ENCODE measurements at regions not wholly inside any gene's neighbourhood (a gene's known extent, or its start where the extent isn't known, plus 50 kb on each side); places are given as distances from the start of the nearest gene placed in this dataset.

GRCh38 chr3:98657457-98657856, 64.0 kb upstream of the CPOX start:
- H4K91ac ChIP-seq (ENCODE audit: insufficient read depth, low read depth, low read length), result no peak overlapping the region
- no peak overlapping the region for H3K4me2 ChIP-seq (ENCODE audit: low read depth, low read length)
- peaks cover 15% of the 10 kb centered on the region for H3K27me3 ChIP-seq (ENCODE audit: control insufficient read depth, insufficient read depth, low read length)
- H4K8ac ChIP-seq (ENCODE audit: low read depth in 2 of 2, low read length in 2 of 2), result no peak overlapping the region
- H2BK120ac ChIP-seq (ENCODE audit: low read depth, low read length), result no peak overlapping the region
- intact Hi-C loops (cut with micrococcal nuclease), result no loop called here
- H2BK15ac ChIP-seq (ENCODE audit: low read depth, low read length), result no peak overlapping the region
- POLR2A ChIA-PET (ENCODE audit: unreplicated experiment), result no interaction called here
- H3K4me1 ChIP-seq (ENCODE audit: control insufficient read depth, insufficient read depth, low read length), result no peaks in the 10 kb centered on the region
- no peak overlapping the region for H3K4me3 ChIP-seq (ENCODE audit: insufficient read depth, low read depth, low read length)
- H2AK9ac ChIP-seq (replicated peaks; ENCODE audit: low read depth, low read length, poor library complexity), result no peak overlapping the region
- in situ Hi-C loops (cut with MboI; ENCODE audit: low sequenced_read_pairs), result no loop called here
- no peak overlapping the region for H2BK20ac ChIP-seq (ENCODE audit: low read depth, low read length)
- CTCF ChIA-PET, result interaction anchor here (1.0 kb wide), 1 partner anchor 9 kb away, joined by 3 read pairs; no protein-coding TSS in a partner anchor
- H3K36me3 ChIP-seq (ENCODE audit: control insufficient read depth, insufficient read depth, low read length), result no peaks in the 10 kb centered on the region
- BruUV-seq (replicated peaks), result no TSS peak
- H4K5ac ChIP-seq (ENCODE audit: low read depth, low read length), result no peak overlapping the region
- H2AFZ ChIP-seq (replicated peaks; ENCODE audit: low read length, poor library complexity), result peak overlapping the region; percentile 23
- no peak overlapping the region for H3K18ac ChIP-seq (ENCODE audit: low read depth, low read length)
- H3K56ac ChIP-seq (ENCODE audit: extremely low read depth, insufficient read depth, low read length), result no peak overlapping the region
- H3K4ac ChIP-seq (ENCODE audit: low read depth, low read length), result no peak overlapping the region
- no peaks in the 10 kb centered on the region for H3K9me1 ChIP-seq (ENCODE audit: insufficient read depth, low read length)
- H2BK5ac ChIP-seq (ENCODE audit: low read depth, low read length, poor library complexity, severe bottlenecking), result no peak overlapping the region
- ATAC-seq (ENCODE audit: low read depth), result no peak
- TF ChIP-seq BHLHE40 (IDR thresholded peaks at IDR 0.05; ENCODE audit: low read depth, low read length), result no peak
- TF ChIP-seq, protein P1, sequence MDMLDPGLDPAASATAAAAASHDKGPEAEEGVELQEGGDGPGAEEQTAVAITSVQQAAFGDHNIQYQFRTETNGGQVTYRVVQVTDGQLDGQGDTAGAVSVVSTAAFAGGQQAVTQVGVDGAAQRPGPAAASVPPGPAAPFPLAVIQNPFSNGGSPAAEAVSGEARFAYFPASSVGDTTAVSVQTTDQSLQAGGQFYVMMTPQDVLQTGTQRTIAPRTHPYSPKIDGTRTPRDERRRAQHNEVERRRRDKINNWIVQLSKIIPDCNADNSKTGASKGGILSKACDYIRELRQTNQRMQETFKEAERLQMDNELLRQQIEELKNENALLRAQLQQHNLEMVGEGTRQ (IDR thresholded peaks at IDR 0.05; ENCODE audit: low read depth, low read length), result no peak
- TF ChIP-seq MAZ (IDR thresholded peaks at IDR 0.05; ENCODE audit: borderline replicate concordance, low read depth, low read length), result no peak
- no peak for TF ChIP-seq RCOR1 (IDR thresholded peaks at IDR 0.05; ENCODE audit: insufficient replicate concordance, low read length)
- no peak for TF ChIP-seq MAFK (IDR thresholded peaks at IDR 0.05; ENCODE audit: low read depth, low read length)
- TF ChIP-seq, protein P2, sequence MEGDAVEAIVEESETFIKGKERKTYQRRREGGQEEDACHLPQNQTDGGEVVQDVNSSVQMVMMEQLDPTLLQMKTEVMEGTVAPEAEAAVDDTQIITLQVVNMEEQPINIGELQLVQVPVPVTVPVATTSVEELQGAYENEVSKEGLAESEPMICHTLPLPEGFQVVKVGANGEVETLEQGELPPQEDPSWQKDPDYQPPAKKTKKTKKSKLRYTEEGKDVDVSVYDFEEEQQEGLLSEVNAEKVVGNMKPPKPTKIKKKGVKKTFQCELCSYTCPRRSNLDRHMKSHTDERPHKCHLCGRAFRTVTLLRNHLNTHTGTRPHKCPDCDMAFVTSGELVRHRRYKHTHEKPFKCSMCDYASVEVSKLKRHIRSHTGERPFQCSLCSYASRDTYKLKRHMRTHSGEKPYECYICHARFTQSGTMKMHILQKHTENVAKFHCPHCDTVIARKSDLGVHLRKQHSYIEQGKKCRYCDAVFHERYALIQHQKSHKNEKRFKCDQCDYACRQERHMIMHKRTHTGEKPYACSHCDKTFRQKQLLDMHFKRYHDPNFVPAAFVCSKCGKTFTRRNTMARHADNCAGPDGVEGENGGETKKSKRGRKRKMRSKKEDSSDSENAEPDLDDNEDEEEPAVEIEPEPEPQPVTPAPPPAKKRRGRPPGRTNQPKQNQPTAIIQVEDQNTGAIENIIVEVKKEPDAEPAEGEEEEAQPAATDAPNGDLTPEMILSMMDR (conservative IDR thresholded peaks at IDR 0.05; ENCODE audit: low read depth, low read length), result no peak
- TF ChIP-seq NFE2L2 (IDR thresholded peaks at IDR 0.05; ENCODE audit: low read depth, low read length), result no peak
- TF ChIP-seq SMC3 (IDR thresholded peaks at IDR 0.05; ENCODE audit: low read depth, low read length), result no peak
- no peak for TF ChIP-seq RAD21 (IDR thresholded peaks at IDR 0.05; ENCODE audit: low read length)
- TF ChIP-seq ELK1 (IDR thresholded peaks at IDR 0.05; ENCODE audit: borderline replicate concordance, low read depth, low read length), result no peak
- no peak for TF ChIP-seq POLR2A (IDR thresholded peaks at IDR 0.05; ENCODE audit: low read depth, low read length)
- no peak for TF ChIP-seq RFX5 (IDR thresholded peaks at IDR 0.05; ENCODE audit: low read depth, low read length)
- TF ChIP-seq CHD1 (IDR thresholded peaks at IDR 0.05; ENCODE audit: low read depth, low read length), result no peak
- TF ChIP-seq CEBPB (IDR thresholded peaks at IDR 0.05; ENCODE audit: low read depth, low read length), result no peak
- no peak for TF ChIP-seq FOS (IDR thresholded peaks at IDR 0.05; ENCODE audit: low read depth, low read length)
- H3K79me1 ChIP-seq (ENCODE audit: low read depth in 1 of 2, low read length in 2 of 2), result no peaks in the 10 kb centered on the region
- no peaks in the 10 kb centered on the region for H3K9me3 ChIP-seq (ENCODE audit: control insufficient read depth, insufficient read depth, low read length)
- H3K14ac ChIP-seq (replicated peaks; ENCODE audit: low read depth, low read length), result no peak overlapping the region
- no peak overlapping the region for H3K9ac ChIP-seq (ENCODE audit: low read depth, low read length)
- no peaks in the 10 kb centered on the region for H4K20me1 ChIP-seq (ENCODE audit: insufficient read depth, low read length)
- H3K23ac ChIP-seq (ENCODE audit: low read depth, low read length), result no peak overlapping the region
- 10% methylated on average over 11 of the region's 25 CpGs; no CpG with 5 or more reads in 1 of the 2 experiments for WGBS, 2 experiments (ENCODE audit: extremely low coverage in 2 of 2, insufficient read length in 1 of 2)
- dilution Hi-C loops (cut with HindIII; ENCODE audit: low sequenced_read_pairs, unreplicated experiment), result no loop called here
- no peak for DNase-seq
- H2AK5ac ChIP-seq (ENCODE audit: low read depth, low read length), result no peak overlapping the region
- H3K27ac ChIP-seq (ENCODE audit: insufficient read depth, low read length), result no peak overlapping the region
